Prostate gland (tissue), 2 donors: ENCODE measurements at regions not wholly inside any gene's neighbourhood (a gene's known extent, or its start where the extent isn't known, plus 50 kb on each side); places are given as distances from the start of the nearest gene placed in this dataset.

Experiments
- DNase-seq: peaks from one replicate; pipeline ENCODE4 v3.0.0-alpha.2; 2019; ENCODE audit warnings: low spot score
- H3K27ac ChIP-seq, 2 donors: fragments of 200-600 bp; sonication (generic); 2 replicates each; pipeline ENCODE4 v1.5.1; 2017 to 2019
- H3K27me3 ChIP-seq: fragments of 200-600 bp; sonication (generic); replicated peaks from 2 replicates; pipeline ENCODE4 v1.5.1; 2019; ENCODE audit not compliant: insufficient read depth
- H3K36me3 ChIP-seq, 2 donors: fragments of 200-600 bp; sonication (generic); 1 replicate in 1 of 2; 2 replicates in 1 of 2; pipeline versions ENCODE4 v1.5.1 to v1.8.1; 2017 to 2019
- H3K4me1 ChIP-seq: fragments of 200-600 bp; sonication (generic); replicated peaks from 2 replicates; pipeline ENCODE4 v1.5.1; 2019
- H3K4me3 ChIP-seq, 2 donors: fragments of 200-600 bp; sonication (generic); 2 replicates each; pipeline ENCODE4 v1.5.1; 2017 to 2019
- H3K9me3 ChIP-seq: fragments of 200-600 bp; sonication (generic); 2 replicates; pipeline ENCODE4 v1.5.1; 2017
- CTCF ChIP-seq, 4 experiments: fragments of 200-600 bp in 2 of 4; fragments of 450-650 bp in 2 of 4; sonication (generic) in 2 of 4; IDR thresholded peaks; 1 replicate in 3 of 4; 2 replicates in 1 of 4; pipeline ENCODE4 v1.5.1; 2016 to 2019; ENCODE audit warnings: antibody characterized with exemption in 4 of 4, mild to moderate bottlenecking in 2 of 4, moderate library complexity in 2 of 4
- POLR2A ChIP-seq: fragments of 450-650 bp; IDR thresholded peaks from one replicate; pipeline ENCODE4 v1.6.1; 2016; ENCODE audit warnings: antibody characterized with exemption, mild to moderate bottlenecking
- POLR2AphosphoS5 ChIP-seq: sonication (generic); formaldehyde crosslinking; IDR thresholded peaks from one replicate; pipeline ENCODE4 v1.6.1; 2017; ENCODE audit warnings: antibody characterized with exemption
- WGBS: methylation state at CpG from one replicate; pipeline ENCODE4 v1.1.5; 2018; 5-methylcytosine and 5-hydroxymethylcytosine counted together
- intact Hi-C: fragments of 100-400 bp; cut with DNase I; formaldehyde crosslinking; loops from one replicate; pipeline ENCODE4 v1.14.2; 2022

GRCh38 chr7:42611961-42612360 lies 299.9 kb downstream of the C7orf25 start:
- Histone ChIP-seq H3K4me1 (no peaks in the 10 kb centered on the region), H3K27me3 (no peaks in the 10 kb centered on the region), H3K27ac (no peak overlapping the region), H3K4me3 (no peak overlapping the region), H3K9me3 (no peaks in the 10 kb centered on the region), H3K36me3 (no peaks in the 10 kb centered on the region)
- TF ChIP-seq POLR2A = no peak
- TF ChIP-seq POLR2AphosphoS5 = no peak
- TF ChIP-seq CTCF (IDR thresholded peaks at IDR 0.05) = no peak
- 21% methylated on average over 1 of the region's 1 CpG for WGBS
- intact Hi-C loops = no loop called here
- no peak for DNase-seq

DNA sequence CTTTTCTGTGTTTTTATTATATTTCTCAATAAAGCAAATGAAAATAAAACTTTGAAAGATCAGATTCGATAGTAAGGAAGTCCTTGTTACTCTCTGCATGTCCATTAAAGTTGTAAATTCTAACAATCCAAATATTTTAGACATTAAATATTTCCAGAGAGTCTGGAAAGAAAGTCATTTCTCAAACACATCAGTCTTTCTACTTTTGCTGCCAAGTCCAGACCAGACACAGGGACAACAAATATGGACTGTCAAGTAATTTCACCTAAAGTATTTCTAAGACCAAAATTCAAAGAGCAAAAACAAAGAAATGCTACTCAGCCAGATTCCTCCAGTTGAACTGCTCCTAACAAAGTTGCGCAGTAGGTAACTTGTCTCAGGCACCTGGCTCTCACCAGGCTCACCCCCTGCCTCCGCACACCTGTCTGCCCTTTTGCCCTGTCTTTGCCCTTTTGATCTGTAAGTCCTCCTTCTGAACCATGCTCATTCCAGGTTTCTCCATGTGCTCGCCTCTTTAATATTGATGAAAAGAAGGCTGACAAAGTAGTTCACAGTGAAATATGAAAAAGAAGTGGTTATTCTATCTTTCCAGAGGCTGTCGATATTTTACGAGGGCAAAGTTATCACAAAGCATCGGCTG lies 300.5 kb downstream of the C7orf25 start:
- TF ChIP-seq POLR2A (no peak), POLR2AphosphoS5 (no peak), CTCF (IDR thresholded peaks at IDR 0.05) (no peak)
- no peak overlapping the region for H3K4me3 ChIP-seq
- H3K27me3 ChIP-seq = no peaks in the 10 kb centered on the region
- intact Hi-C loops = no loop called here
- no peaks in the 10 kb centered on the region for H3K4me1 ChIP-seq
- H3K27ac ChIP-seq = no peak overlapping the region
- WGBS = 50% methylated on average over 7 of the region's 7 CpGs
- H3K36me3 ChIP-seq = no peaks in the 10 kb centered on the region
- no peaks in the 10 kb centered on the region for H3K9me3 ChIP-seq
- DNase-seq = no peak

- H3K36me3 ChIP-seq = no peaks in the 10 kb centered on the region
- no peaks in the 10 kb centered on the region for H3K27me3 ChIP-seq
- no peak overlapping the region for H3K4me3 ChIP-seq
- WGBS = 69% methylated on average over 3 of the region's 3 CpGs
- no peaks in the 10 kb centered on the region for H3K4me1 ChIP-seq
- TF ChIP-seq POLR2AphosphoS5 (no peak), POLR2A (no peak), CTCF (IDR thresholded peaks at IDR 0.05) (no peak)
- no peaks in the 10 kb centered on the region for H3K9me3 ChIP-seq
- intact Hi-C loops = no loop called here
- no peak overlapping the region for H3K27ac ChIP-seq
- no peak for DNase-seq
These were observed 305.5 kb downstream of the C7orf25 start for GRCh38 chr7:42606193-42606905.

DNA sequence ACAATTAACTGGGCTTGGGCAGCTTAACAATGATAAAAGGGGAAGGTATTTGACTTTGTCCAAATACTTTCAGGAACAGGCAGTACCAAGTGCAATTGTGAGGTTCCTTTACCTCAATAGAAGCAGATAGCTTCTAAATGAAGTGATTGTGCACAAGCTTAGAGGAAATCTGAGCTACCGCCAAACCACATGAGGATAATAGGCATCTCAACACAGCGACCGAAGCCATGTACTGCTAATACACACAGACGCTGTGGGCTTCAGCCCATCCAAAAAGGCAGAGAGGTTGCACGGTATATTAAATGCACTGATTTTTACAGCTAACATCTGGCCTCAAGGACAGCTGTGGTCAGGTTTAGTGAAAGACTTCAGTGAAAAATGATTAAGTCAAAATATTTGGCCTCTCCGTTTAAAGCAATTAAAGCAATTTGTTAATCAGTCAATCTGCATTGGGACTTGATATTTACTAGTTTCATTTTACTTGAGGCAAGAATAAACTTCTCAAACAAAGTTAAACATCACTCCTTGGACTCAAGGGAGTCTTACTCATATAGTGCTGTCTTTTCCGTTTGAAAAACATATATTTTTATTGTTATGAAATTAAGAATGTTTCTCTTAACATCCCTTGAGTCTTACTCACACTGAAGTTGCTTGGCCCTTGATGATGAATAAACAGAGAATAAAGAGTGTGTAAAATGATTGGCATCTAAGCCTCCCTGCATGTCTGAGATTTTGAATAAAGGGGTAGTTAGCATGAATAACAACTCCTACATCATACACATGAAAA lies 306.3 kb downstream of the C7orf25 start:
- Histone ChIP-seq H3K27me3 (no peaks in the 10 kb centered on the region), H3K9me3 (no peaks in the 10 kb centered on the region), H3K36me3 (no peaks in the 10 kb centered on the region), H3K4me3 (no peak overlapping the region), H3K27ac (no peak overlapping the region), H3K4me1 (no peaks in the 10 kb centered on the region)
- no peak for TF ChIP-seq POLR2A
- no peak for TF ChIP-seq POLR2AphosphoS5
- no peak for TF ChIP-seq CTCF (IDR thresholded peaks at IDR 0.05)
- DNase-seq = no peak
- 46% methylated on average over 7 of the region's 7 CpGs for WGBS
- intact Hi-C loops = no loop called here
